Endothelial cell (in vitro differentiated cells): ENCODE measurements at regions not wholly inside any gene's neighbourhood (a gene's known extent, or its start where the extent isn't known, plus 50 kb on each side); places are given as distances from the start of the nearest gene placed in this dataset.
"Not testable (repeated sequence)": the region's sequence is repeated elsewhere in the genome, so short reads cannot be mapped to it uniquely, and the experiment has no call there.

ENCODE experiments used
- DNase-seq: peaks from one replicate; pipeline ENCODE4 v3.0.0; 2021; ENCODE audit warnings: low spot score
- H3K27ac Mint-ChIP-seq: one replicate; pipeline ENCODE4 v1.8.0; 2021; ENCODE audit warnings: mixed read lengths, inconsistent platforms; ENCODE audit not compliant: unreplicated experiment
- H3K27me3 Mint-ChIP-seq: one replicate; pipeline ENCODE4 v1.8.0; 2021; ENCODE audit warnings: mild to moderate bottlenecking, moderate library complexity, mixed read lengths, inconsistent platforms; ENCODE audit not compliant: unreplicated experiment
- H3K36me3 Mint-ChIP-seq: one replicate; pipeline ENCODE4 v1.8.0; 2021; ENCODE audit warnings: mild to moderate bottlenecking, low read depth, mixed read lengths, inconsistent platforms; ENCODE audit not compliant: unreplicated experiment
- H3K4me1 Mint-ChIP-seq: one replicate; pipeline ENCODE4 v1.8.0; 2021; ENCODE audit warnings: mild to moderate bottlenecking, mixed read lengths, inconsistent platforms; ENCODE audit not compliant: unreplicated experiment
- H3K4me3 Mint-ChIP-seq: one replicate; pipeline ENCODE4 v1.8.0; 2021; ENCODE audit warnings: mild to moderate bottlenecking, mixed read lengths, inconsistent platforms; ENCODE audit not compliant: unreplicated experiment
- H3K9me3 Mint-ChIP-seq: one replicate; pipeline ENCODE4 v1.8.0; 2021; ENCODE audit warnings: mixed read lengths, inconsistent platforms; ENCODE audit not compliant: unreplicated experiment
- CTCF ChIP-seq: fragments of 200-600 bp; sonication (generic); IDR thresholded peaks from one replicate; pipeline ENCODE4 v1.5.0; 2021; ENCODE audit warnings: antibody characterized with exemption; ENCODE audit not compliant: unreplicated experiment

- H3K27me3 Mint-ChIP-seq, H3K4me3 Mint-ChIP-seq, H3K27ac Mint-ChIP-seq, H3K36me3 Mint-ChIP-seq, H3K4me1 Mint-ChIP-seq, DNase-seq: not testable (repeated sequence)
- H3K9me3 Mint-ChIP-seq, result peaks cover 11% of the 10 kb centered on the region
Observed at GRCh38 chr21:28032652-28033051, 960.0 kb downstream of the LTN1 start.

- peaks cover 11% of the 10 kb centered on the region for H3K9me3 Mint-ChIP-seq
- H3K4me1 Mint-ChIP-seq, DNase-seq, H3K27ac Mint-ChIP-seq, H3K4me3 Mint-ChIP-seq, H3K27me3 Mint-ChIP-seq, H3K36me3 Mint-ChIP-seq: not testable (repeated sequence)
Observed at GRCh38 chr21:28031066-28031465, 961.6 kb downstream of the LTN1 start.

GRCh38 chr21:28025111-28025510 is 967.6 kb downstream of the LTN1 start:
- Mint-ChIP-seq H3K27me3 (peaks cover 2% of the 10 kb centered on the region), H3K9me3 (peaks cover 5% of the 10 kb centered on the region), H3K27ac (no peak overlapping the region), H3K4me1 (no peaks in the 10 kb centered on the region), H3K36me3 (no peaks in the 10 kb centered on the region), H3K4me3 (no peak overlapping the region)
- no peak for TF ChIP-seq CTCF
- no peak for DNase-seq

GRCh38 chr21:28018741-28019669 is 973.7 kb downstream of the LTN1 start:
- Mint-ChIP-seq H3K27me3 (no peaks in the 10 kb centered on the region), H3K4me3 (no peak overlapping the region), H3K4me1 (no peaks in the 10 kb centered on the region), H3K9me3 (no peaks in the 10 kb centered on the region), H3K36me3 (no peaks in the 10 kb centered on the region), H3K27ac (no peak overlapping the region)
- no peak for DNase-seq
- no peak for TF ChIP-seq CTCF

GRCh38 chr21:28018213-28018612 is 974.5 kb downstream of the LTN1 start:
- Mint-ChIP-seq H3K27ac (no peak overlapping the region), H3K4me3 (no peak overlapping the region), H3K4me1 (no peaks in the 10 kb centered on the region), H3K27me3 (no peaks in the 10 kb centered on the region), H3K9me3 (no peaks in the 10 kb centered on the region), H3K36me3 (no peaks in the 10 kb centered on the region)
- TF ChIP-seq CTCF, result no peak
- DNase-seq, result no peak

- no peak for TF ChIP-seq CTCF
- H3K27me3 Mint-ChIP-seq, result no peaks in the 10 kb centered on the region
- DNase-seq, result no peak
- H3K4me3 Mint-ChIP-seq, result no peak overlapping the region
- no peaks in the 10 kb centered on the region for H3K4me1 Mint-ChIP-seq
- no peak overlapping the region for H3K27ac Mint-ChIP-seq
- no peaks in the 10 kb centered on the region for H3K9me3 Mint-ChIP-seq
- no peaks in the 10 kb centered on the region for H3K36me3 Mint-ChIP-seq
Observed at GRCh38 chr21:28016571-28016970, 976.1 kb downstream of the LTN1 start.

GRCh38 chr21:28013123-28013522 is 979.6 kb downstream of the LTN1 start:
- H3K4me3 Mint-ChIP-seq, H3K9me3 Mint-ChIP-seq, H3K27ac Mint-ChIP-seq, H3K27me3 Mint-ChIP-seq, H3K4me1 Mint-ChIP-seq, DNase-seq, H3K36me3 Mint-ChIP-seq: not testable (repeated sequence)

GRCh38 chr21:28011970-28012369 is 980.7 kb downstream of the LTN1 start:
- not testable (repeated sequence) for H3K9me3 Mint-ChIP-seq, DNase-seq, H3K4me3 Mint-ChIP-seq, H3K36me3 Mint-ChIP-seq, H3K27ac Mint-ChIP-seq, H3K4me1 Mint-ChIP-seq, H3K27me3 Mint-ChIP-seq

- not testable (repeated sequence) for H3K27ac Mint-ChIP-seq, H3K36me3 Mint-ChIP-seq, H3K27me3 Mint-ChIP-seq, DNase-seq, H3K4me1 Mint-ChIP-seq, H3K4me3 Mint-ChIP-seq, H3K9me3 Mint-ChIP-seq
Observed at GRCh38 chr21:28008245-28008644, 984.4 kb downstream of the LTN1 start.
